BLaER1 (cell line): ENCODE measurements at regions not wholly inside any gene's neighbourhood (a gene's known extent, or its start where the extent isn't known, plus 50 kb on each side); places are given as distances from the start of the nearest gene placed in this dataset.

Experiments
- H3K27ac ChIP-seq: shearing (Covaris generic); formaldehyde crosslinking; 2 replicates; pipeline ENCODE4 v1.8.1; 2022
- H3K27me3 ChIP-seq: shearing (Covaris generic); formaldehyde crosslinking; 2 replicates; pipeline ENCODE4 v1.8.1; 2022
- H3K36me3 ChIP-seq: shearing (Covaris generic); formaldehyde crosslinking; 2 replicates; pipeline ENCODE4 v1.8.1; 2022
- H3K4me1 ChIP-seq: shearing (Covaris generic); formaldehyde crosslinking; 2 replicates; pipeline ENCODE4 v1.8.1; 2022
- H3K4me2 ChIP-seq: shearing (Covaris generic); formaldehyde crosslinking; 2 replicates; pipeline ENCODE4 v1.8.1; 2022
- H3K4me3 ChIP-seq: shearing (Covaris generic); formaldehyde crosslinking; 2 replicates; pipeline ENCODE4 v1.8.1; 2022
- H3K9ac ChIP-seq: shearing (Covaris generic); formaldehyde crosslinking; 2 replicates; pipeline ENCODE4 v1.8.1; 2022
- H3K9me3 ChIP-seq: shearing (Covaris generic); formaldehyde crosslinking; 2 replicates; pipeline ENCODE4 v1.8.1; 2022
- H4K20me1 ChIP-seq: shearing (Covaris generic); formaldehyde crosslinking; 2 replicates; pipeline ENCODE4 v1.8.1; 2022
- Cebpa-rat ChIP-seq: shearing (Covaris generic); IDR thresholded peaks from 2 replicates; pipeline ENCODE4 v1.8.1; 2022

DNA sequence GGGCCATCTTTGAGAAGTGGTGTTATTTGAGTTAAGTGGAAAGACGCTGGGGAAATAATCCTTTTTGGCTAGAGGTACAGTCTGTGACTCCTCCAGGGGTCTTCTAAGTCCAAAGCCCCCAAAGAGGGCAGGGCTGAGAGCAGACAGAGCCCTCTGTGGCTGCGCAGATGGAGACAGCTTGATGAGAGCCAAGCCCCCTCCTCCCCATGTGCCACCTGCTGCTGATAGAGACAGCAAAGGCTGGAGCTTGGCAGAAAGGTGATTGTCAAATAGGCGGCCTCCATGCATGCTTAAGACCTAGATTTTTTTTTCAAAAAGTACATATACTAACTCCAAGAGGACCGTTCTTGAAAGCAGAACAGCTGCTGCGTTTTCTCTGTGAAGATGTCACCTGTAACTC, 72.4 kb downstream of the CRYGS start:
- Histone ChIP-seq H3K36me3 (no peaks in the 10 kb centered on the region), H3K4me3 (no peak overlapping the region), H3K4me2 (no peak overlapping the region), H3K27me3 (no peaks in the 10 kb centered on the region), H3K27ac (no peak overlapping the region), H4K20me1 (no peaks in the 10 kb centered on the region), H3K9ac (no peak overlapping the region), H3K4me1 (peaks cover 22% of the 10 kb centered on the region), H3K9me3 (no peaks in the 10 kb centered on the region)
- no peak for TF ChIP-seq Cebpa-rat

DNA sequence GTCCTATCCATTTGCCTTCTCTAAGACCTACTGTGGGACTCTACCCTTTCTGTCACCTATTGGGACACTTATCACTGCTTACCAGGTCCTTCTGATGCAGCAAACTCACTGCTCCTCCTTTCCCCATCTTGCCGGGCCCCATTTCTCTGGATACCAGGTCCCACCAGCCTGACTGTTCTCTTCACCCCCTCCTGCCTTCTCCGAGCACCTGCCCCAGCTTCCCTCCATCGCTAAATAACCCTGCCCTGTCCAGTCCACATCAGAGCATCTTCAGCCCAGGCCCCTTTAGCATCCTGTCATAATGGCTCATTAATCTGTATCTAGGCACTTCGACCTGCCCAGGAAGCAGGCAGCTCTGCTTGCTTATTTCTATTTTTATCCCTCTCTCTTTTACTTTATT, 74.7 kb downstream of the CRYGS start:
- Histone ChIP-seq H3K27ac (no peak overlapping the region), H3K4me2 (peak overlapping the region; percentile 54), H3K4me3 (no peak overlapping the region), H3K4me1 (peaks cover 22% of the 10 kb centered on the region), H3K36me3 (no peaks in the 10 kb centered on the region), H4K20me1 (no peaks in the 10 kb centered on the region), H3K27me3 (no peaks in the 10 kb centered on the region), H3K9me3 (no peaks in the 10 kb centered on the region), H3K9ac (no peak overlapping the region)
- no peak for TF ChIP-seq Cebpa-rat

DNA sequence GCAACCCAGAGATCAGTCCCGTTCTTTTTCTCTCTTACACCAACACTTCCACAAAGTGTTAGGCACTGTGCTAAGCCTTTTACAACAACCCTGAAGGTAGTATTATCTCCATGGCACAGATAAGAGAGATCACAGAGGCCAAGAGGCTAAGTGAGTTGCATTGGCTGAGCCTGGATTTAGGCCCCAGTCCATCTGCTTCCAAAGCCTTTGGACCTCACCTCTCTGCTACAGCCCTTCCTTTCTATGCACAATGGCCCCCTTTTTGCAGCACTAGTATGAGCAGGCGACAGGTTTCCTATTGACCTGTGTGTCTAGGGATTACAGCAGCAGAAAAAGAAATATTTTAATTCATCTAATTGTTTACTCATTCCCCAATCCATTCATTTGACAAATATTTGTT, 76.2 kb downstream of the CRYGS start:
- Histone ChIP-seq H3K9me3 (no peaks in the 10 kb centered on the region), H3K4me3 (no peak overlapping the region), H3K4me2 (no peak overlapping the region), H3K27ac (no peak overlapping the region), H3K4me1 (peaks cover 16% of the 10 kb centered on the region), H4K20me1 (no peaks in the 10 kb centered on the region), H3K36me3 (no peaks in the 10 kb centered on the region), H3K9ac (no peak overlapping the region), H3K27me3 (no peaks in the 10 kb centered on the region)
- TF ChIP-seq Cebpa-rat = no peak

DNA sequence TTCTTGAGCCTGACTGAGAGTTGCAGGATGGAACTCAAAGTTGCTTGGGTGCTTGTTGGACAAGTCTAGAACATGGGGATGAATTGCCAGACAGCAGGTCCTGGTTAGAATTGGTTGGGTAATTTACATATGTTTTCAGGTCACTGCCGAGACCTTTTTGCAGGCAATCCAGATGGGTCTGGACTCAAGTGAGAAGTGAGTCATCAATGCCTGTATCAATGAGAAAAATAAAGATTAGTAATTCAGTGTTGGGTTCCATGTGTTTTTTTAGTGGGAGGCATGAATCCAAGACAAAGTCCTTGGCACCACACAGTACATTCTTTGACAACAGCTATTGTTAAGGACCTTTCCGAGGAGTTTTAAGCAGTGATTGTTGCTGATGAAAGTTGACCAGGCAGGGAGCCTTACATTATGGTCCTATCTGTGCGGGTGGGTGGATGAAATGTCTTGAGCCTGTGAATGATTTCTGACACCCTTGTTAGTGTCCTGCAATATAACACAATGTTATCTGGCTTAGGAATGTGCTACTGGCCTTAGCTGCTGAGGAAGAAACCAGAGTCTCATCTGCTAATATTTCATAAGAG, 77.7 kb downstream of the CRYGS start:
- H3K9ac ChIP-seq = no peak overlapping the region
- no peak overlapping the region for H3K4me3 ChIP-seq
- no peak overlapping the region for H3K4me2 ChIP-seq
- no peaks in the 10 kb centered on the region for H3K36me3 ChIP-seq
- H3K9me3 ChIP-seq = no peaks in the 10 kb centered on the region
- peaks cover 16% of the 10 kb centered on the region for H3K4me1 ChIP-seq
- no peak for TF ChIP-seq Cebpa-rat
- H3K27ac ChIP-seq = no peak overlapping the region
- no peaks in the 10 kb centered on the region for H3K27me3 ChIP-seq
- H4K20me1 ChIP-seq = no peaks in the 10 kb centered on the region

DNA sequence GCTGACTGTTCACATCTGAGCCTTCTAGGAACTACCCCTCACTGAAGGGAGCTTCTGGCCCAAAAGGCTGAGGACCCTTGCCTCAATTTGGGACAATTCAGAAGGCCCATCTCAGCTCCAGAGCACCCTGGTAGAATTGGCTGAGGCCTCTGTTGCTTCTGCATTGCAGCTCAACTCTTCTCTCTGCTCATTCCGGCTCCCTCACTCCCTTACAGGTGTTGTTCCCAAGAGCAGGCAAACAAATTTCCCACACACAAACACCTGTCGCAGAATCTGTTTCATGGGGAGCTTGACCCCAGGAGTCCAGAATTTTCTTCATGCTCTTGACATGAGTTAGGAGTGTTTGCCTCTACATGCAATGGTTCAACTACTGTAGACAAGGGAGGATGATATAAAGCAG, 78.7 kb downstream of the CRYGS start:
- TF ChIP-seq Cebpa-rat = no peak
- Histone ChIP-seq H3K27me3 (no peaks in the 10 kb centered on the region), H3K9me3 (no peaks in the 10 kb centered on the region)

DNA sequence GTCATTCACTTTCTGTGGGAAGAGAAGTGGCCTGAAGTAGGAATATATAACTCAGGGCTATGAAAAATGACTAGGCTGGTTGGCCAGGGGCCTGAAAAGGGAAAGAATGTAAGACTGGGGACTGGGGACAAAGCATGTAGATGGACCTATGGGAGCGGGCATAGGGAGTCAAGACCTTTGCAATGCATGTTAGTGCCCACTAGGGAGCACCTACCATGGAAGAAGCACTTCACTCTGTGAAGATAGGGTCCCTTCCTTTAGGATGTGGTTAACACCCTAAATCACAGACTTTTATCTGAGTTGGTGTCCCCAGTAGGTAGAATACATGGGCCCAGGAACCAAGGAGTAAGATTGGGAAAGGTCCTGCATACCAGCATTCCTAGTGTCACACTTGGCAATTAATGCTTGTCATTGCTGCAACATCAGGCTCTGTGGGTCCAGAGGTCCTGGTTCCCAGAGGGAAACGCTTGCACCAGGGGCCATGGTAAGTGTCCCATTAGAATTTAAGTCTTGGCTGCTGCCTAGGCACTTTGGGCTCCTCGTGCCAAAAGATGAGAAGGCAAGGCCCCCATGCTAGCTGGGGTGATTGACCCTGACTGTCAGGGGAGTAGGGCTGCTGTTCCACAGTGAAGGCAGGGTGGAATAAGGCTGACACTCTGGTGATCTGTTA, 79.6 kb downstream of the CRYGS start:
- H3K27ac ChIP-seq = no peak overlapping the region
- TF ChIP-seq Cebpa-rat = no peak

More for the DNA sequence above, 78.7 kb downstream of the CRYGS start:
- no peak overlapping the region for H3K27ac ChIP-seq
- H3K9ac ChIP-seq = no peak overlapping the region
- H3K4me3 ChIP-seq = no peak overlapping the region
- no peak overlapping the region for H3K4me2 ChIP-seq
- no peaks in the 10 kb centered on the region for H3K36me3 ChIP-seq
- H4K20me1 ChIP-seq = no peaks in the 10 kb centered on the region
- H3K4me1 ChIP-seq = peaks cover 16% of the 10 kb centered on the region

DNA sequence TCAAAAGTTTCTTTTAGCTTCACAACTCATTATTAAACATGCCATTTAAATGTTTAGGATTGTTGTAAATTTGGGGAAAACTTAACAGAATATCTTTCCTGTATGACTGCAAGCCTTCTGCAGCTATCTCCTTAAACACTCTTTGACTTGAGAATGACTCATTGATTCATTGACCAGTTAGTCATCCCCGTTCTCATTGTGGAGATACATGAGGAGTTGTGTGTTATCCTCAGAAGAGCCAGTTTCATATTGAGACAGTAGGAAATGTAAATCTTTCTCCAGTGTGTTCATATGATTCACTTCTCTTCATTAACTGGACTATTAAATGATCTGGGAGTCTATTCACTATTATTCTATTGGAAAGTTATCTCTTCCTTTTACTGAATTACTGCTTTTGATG, 83.0 kb downstream of the CRYGS start:
- Histone ChIP-seq H3K27ac (no peak overlapping the region), H3K4me3 (no peak overlapping the region), H3K9ac (no peak overlapping the region), H3K9me3 (no peaks in the 10 kb centered on the region), H3K27me3 (no peaks in the 10 kb centered on the region), H4K20me1 (no peaks in the 10 kb centered on the region), H3K4me2 (no peak overlapping the region), H3K36me3 (no peaks in the 10 kb centered on the region), H3K4me1 (no peaks in the 10 kb centered on the region)
- TF ChIP-seq Cebpa-rat = no peak

More for the DNA sequence above, 79.6 kb downstream of the CRYGS start:
- Histone ChIP-seq H3K4me2 (no peak overlapping the region), H3K9me3 (no peaks in the 10 kb centered on the region), H3K27me3 (no peaks in the 10 kb centered on the region), H3K4me3 (no peak overlapping the region), H3K36me3 (no peaks in the 10 kb centered on the region), H3K4me1 (peaks cover 6% of the 10 kb centered on the region), H3K9ac (no peak overlapping the region), H4K20me1 (no peaks in the 10 kb centered on the region)

DNA sequence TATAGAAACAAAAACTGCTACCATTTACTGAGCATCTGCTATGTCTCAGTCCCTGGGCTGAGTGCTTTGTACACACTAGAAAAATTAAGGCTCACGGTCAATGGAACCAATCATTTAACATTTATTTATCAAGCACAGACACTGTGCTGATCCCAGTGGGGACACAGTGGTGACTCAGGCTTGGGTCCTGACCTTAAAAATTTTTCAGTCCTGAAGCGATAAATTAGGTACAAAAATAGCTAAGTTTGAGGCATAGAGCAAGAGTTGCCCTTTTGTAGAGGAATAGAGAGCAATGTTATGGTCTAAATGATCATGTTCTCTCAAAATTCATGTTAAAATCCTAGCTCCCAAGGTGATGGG, 85.1 kb downstream of the CRYGS start:
- H3K4me2 ChIP-seq = no peak overlapping the region
- H4K20me1 ChIP-seq = no peaks in the 10 kb centered on the region
- H3K27ac ChIP-seq = no peak overlapping the region
- no peak overlapping the region for H3K4me3 ChIP-seq
- no peaks in the 10 kb centered on the region for H3K36me3 ChIP-seq
- no peak overlapping the region for H3K9ac ChIP-seq
- H3K27me3 ChIP-seq = no peaks in the 10 kb centered on the region
- no peaks in the 10 kb centered on the region for H3K4me1 ChIP-seq
- no peak for TF ChIP-seq Cebpa-rat
- H3K9me3 ChIP-seq = no peaks in the 10 kb centered on the region

DNA sequence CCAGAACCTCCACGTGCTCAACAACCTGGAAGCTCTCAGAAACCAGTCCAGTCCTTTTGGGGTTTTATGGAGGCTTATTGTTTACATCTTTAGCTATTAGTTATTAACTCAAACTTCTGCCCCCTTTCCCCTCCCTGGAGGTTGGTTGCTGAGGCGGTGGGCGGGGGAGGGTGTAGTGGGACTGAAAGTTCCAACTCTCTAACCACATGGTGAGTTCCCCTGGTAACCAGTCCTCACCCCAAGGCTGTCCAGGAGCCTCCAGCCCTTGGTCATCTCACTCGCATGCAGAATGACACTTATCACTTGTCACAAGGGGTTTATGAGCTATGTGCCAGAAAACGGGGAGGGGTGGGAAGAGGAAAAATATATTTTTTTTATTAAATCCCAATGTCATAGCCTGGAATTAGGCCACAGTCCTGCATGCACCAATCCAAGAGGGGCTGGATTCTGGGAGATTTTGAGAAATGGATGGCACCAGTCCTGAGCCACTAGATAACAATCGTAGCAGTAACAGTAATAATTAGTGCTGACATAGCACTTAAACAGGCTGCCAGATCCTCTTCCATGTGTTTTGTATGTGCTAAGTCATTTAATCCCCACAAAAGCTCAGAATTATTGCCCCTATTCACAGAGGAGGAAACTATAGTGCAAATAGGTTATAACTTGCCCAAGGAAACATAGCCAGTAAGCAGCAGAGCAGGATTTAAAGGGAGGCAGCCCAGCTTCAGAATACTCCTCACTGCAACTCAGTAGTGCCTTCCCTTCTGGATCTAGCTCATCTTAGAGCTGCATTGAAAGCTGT, 85.7 kb downstream of the CRYGS start:
- H3K9ac ChIP-seq = no peak overlapping the region
- H4K20me1 ChIP-seq = no peaks in the 10 kb centered on the region
- no peak for TF ChIP-seq Cebpa-rat
- H3K27me3 ChIP-seq = no peaks in the 10 kb centered on the region
- H3K4me2 ChIP-seq = no peak overlapping the region
- no peaks in the 10 kb centered on the region for H3K36me3 ChIP-seq
- no peaks in the 10 kb centered on the region for H3K9me3 ChIP-seq
- no peaks in the 10 kb centered on the region for H3K4me1 ChIP-seq
- H3K4me3 ChIP-seq = no peak overlapping the region
- H3K27ac ChIP-seq = no peak overlapping the region

DNA sequence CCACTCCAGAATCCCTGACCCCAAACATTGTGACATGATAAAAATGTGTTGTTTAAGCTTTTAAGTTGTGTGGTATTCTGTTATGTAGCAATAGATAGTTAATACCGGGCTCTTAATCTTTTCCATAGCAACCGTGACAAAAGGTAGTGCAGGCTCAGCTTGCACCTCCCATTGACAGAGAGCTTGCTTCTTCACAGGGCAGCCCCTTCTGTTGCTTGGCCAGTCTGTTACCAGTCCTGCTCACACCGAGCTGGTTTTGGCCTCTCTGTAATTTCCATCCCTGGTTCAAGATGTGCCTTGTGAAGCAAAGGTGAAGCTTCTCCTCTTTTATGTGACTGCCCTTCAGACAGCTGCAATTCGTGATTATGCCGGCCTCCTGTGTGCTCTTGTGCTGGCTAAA, 86.9 kb downstream of the CRYGS start:
- no peaks in the 10 kb centered on the region for H4K20me1 ChIP-seq
- no peaks in the 10 kb centered on the region for H3K9me3 ChIP-seq
- H3K9ac ChIP-seq = no peak overlapping the region
- no peak overlapping the region for H3K27ac ChIP-seq
- H3K27me3 ChIP-seq = no peaks in the 10 kb centered on the region
- TF ChIP-seq Cebpa-rat = no peak
- H3K36me3 ChIP-seq = no peaks in the 10 kb centered on the region
- H3K4me1 ChIP-seq = no peaks in the 10 kb centered on the region
- no peak overlapping the region for H3K4me2 ChIP-seq
- H3K4me3 ChIP-seq = no peak overlapping the region
